Breast epithelium (tissue), 3 donors: ENCODE measurements at regions not wholly inside any gene's neighbourhood (a gene's known extent, or its start where the extent isn't known, plus 50 kb on each side); places are given as distances from the start of the nearest gene placed in this dataset.

Experiments
- CTCF ChIP-seq, 3 donors: fragments of 450-650 bp; IDR thresholded peaks; one replicate each; pipeline ENCODE4 v1.5.1; 2016 to 2017; ENCODE audit warnings: antibody characterized with exemption in 3 of 3, mild to moderate bottlenecking in 3 of 3, moderate library complexity in 3 of 3
- POLR2A ChIP-seq: fragments of 450-650 bp; IDR thresholded peaks from one replicate; pipeline ENCODE4 v1.6.1; 2016; ENCODE audit warnings: antibody characterized with exemption, mild to moderate bottlenecking, moderate library complexity

GRCh38 chr2:225989809-225990208, 590.3 kb downstream of the NYAP2 start:
- no peak for TF ChIP-seq CTCF (IDR thresholded peaks at IDR 0.05)
- no peak for TF ChIP-seq POLR2A
